ENCODE measurements at regions not wholly inside any gene's neighbourhood (a gene's known extent, or its start where the extent isn't known, plus 50 kb on each side); places are given as distances from the start of the nearest gene placed in this dataset.
A peak's percentile ranks its signal among the peaks of the same experiment; 100 is the strongest.

DNA sequence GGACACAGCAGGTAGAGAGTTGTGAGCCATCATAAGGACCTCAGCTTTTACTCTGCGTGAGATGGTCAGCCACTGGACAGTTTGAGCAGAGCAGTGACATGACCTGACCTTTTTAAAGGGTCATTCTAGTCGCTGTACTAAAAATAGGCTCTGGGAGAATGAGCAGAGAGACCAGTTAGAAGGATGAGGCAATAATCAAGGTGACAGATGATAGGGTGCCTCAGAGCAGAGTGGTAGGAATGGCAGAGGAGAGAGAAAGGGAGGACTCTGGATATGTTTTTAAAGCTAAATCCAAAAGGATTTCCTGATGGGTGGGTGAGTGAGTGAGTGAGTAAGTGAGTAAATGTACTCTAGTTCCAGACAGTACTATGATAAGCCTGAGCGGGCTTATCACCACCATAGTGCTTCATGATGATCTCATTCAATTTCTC, 83.6 kb upstream of the ARHGAP5 start (continued):
- peak; percentile 76 for TF ChIP-seq MEF2A (IDR thresholded peaks at IDR 0.05; ENCODE audit: control insufficient read depth, low read depth, low read length)

GRCh38 chr14:31994391-31995033, 82.6 kb upstream of the ARHGAP5 start:
- H3K4me2 ChIP-seq (ENCODE audit: insufficient read depth, low read length) = no peak overlapping the region
- ChIA-PET POLR2A (no interaction called here), CTCF (ENCODE audit: low intra/inter-chr PET ratio) (no interaction called here)
- WGBS (ENCODE audit: insufficient coverage, low coverage, missing lambda C conversion rate) = 4% methylated on average over 3 of the region's 3 CpGs
- TF ChIP-seq FOSL1 (tag; conservative IDR thresholded peaks at IDR 0.05) (0 out of 2 replicates have a peak, but pooled peaks have one; percentile 14), MEF2D (tag; conservative IDR thresholded peaks at IDR 0.05; ENCODE audit: low read depth) (no peak)
- H2AFZ ChIP-seq (ENCODE audit: low read depth, low read length) = no peak overlapping the region
- H3K27ac ChIP-seq (ENCODE audit: extremely low read depth, low read depth, low read length) = no peak overlapping the region
- DNase-seq (ENCODE audit: extremely low read depth in 1 of 4, low spot score in 3 of 4) (no peak), ATAC-seq (no peak), FAIRE-seq (no peak)
- intact Hi-C loops (cut with micrococcal nuclease) = no loop called here
- H3K4me1 ChIP-seq (replicated peaks in 1 of 2; ENCODE audit: control insufficient read depth in 2 of 2, insufficient read depth in 2 of 2, low read length in 2 of 2) = peaks cover 0 to 3% of the 10 kb centered on the region in 2 experiments; a peak in 1 of 5 replicates
- no peaks in the 10 kb centered on the region for H3K36me3 ChIP-seq (ENCODE audit: control insufficient read depth, insufficient read depth, low read length)
- no peaks in the 10 kb centered on the region for H3K79me2 ChIP-seq (ENCODE audit: control insufficient read depth, insufficient read depth, low read length)
- H3K27me3 ChIP-seq (ENCODE audit: control insufficient read depth in 2 of 2, insufficient read depth in 2 of 2, low read length in 2 of 2) = no peaks in the 10 kb centered on the region
- H3K9ac ChIP-seq (ENCODE audit: insufficient read depth in 1 of 2, low read depth in 2 of 2, low read length in 2 of 2) = no peak overlapping the region
- H3K9me3 ChIP-seq (replicated peaks; ENCODE audit: control insufficient read depth, insufficient read depth, low read depth, low read length) = no peaks in the 10 kb centered on the region
- no peaks in the 10 kb centered on the region for H4K20me1 ChIP-seq (replicated peaks; ENCODE audit: control insufficient read depth, insufficient read depth, low read length)
- H3K4me3 ChIP-seq = no peak overlapping the region
- in situ Hi-C loops (cut with MboI) = no loop called here
- no peaks in the 10 kb centered on the region for H3K9me1 ChIP-seq (ENCODE audit: control insufficient read depth, insufficient read depth, low read length)
- no TSS peak for BruUV-seq (replicated peaks)

- 83% methylated on average over 2 of the region's 5 CpGs for WGBS (ENCODE audit: insufficient coverage, low coverage, missing lambda C conversion rate)
- BruUV-seq (replicated peaks) = no TSS peak
- ATAC-seq = no peak
These were observed 73.5 kb upstream of the ARHGAP5 start for GRCh38 chr14:32003585-32003984.

More at GRCh38 chr14:32003585-32003984, 73.5 kb upstream of the ARHGAP5 start:
- no peak overlapping the region for H3K27ac ChIP-seq (ENCODE audit: extremely low read depth, low read depth, low read length)
- peaks cover 0 to 5% of the 10 kb centered on the region in 2 experiments; a peak in 1 of 5 replicates for H3K4me1 ChIP-seq (replicated peaks in 1 of 2; ENCODE audit: control insufficient read depth in 2 of 2, insufficient read depth in 2 of 2, low read length in 2 of 2)
- H3K36me3 ChIP-seq (ENCODE audit: control insufficient read depth, insufficient read depth, low read length) = no peaks in the 10 kb centered on the region
- TF ChIP-seq, protein P1, sequence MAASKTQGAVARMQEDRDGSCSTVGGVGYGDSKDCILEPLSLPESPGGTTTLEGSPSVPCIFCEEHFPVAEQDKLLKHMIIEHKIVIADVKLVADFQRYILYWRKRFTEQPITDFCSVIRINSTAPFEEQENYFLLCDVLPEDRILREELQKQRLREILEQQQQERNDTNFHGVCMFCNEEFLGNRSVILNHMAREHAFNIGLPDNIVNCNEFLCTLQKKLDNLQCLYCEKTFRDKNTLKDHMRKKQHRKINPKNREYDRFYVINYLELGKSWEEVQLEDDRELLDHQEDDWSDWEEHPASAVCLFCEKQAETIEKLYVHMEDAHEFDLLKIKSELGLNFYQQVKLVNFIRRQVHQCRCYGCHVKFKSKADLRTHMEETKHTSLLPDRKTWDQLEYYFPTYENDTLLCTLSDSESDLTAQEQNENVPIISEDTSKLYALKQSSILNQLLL (CRISPR knock-in tag; IDR thresholded peaks at IDR 0.05; ENCODE audit: borderline replicate concordance) = no peak
- TF ChIP-seq MCM5 (IDR thresholded peaks at IDR 0.05; ENCODE audit: low read depth) = no peak
- H3K27me3 ChIP-seq (ENCODE audit: control insufficient read depth in 2 of 2, insufficient read depth in 2 of 2, low read length in 2 of 2) = no peaks in the 10 kb centered on the region
- CTCF ChIA-PET (ENCODE audit: low intra/inter-chr PET ratio) = no interaction called here
- H3K4me3 ChIP-seq = no peak overlapping the region
- DNase-seq (ENCODE audit: extremely low read depth in 1 of 4, low spot score in 3 of 4) (no peak), FAIRE-seq (no peak)
- no peaks in the 10 kb centered on the region for H3K79me2 ChIP-seq (ENCODE audit: control insufficient read depth, insufficient read depth, low read length)
- in situ Hi-C loops (cut with MboI) = no loop called here
- no peaks in the 10 kb centered on the region for H4K20me1 ChIP-seq (replicated peaks; ENCODE audit: control insufficient read depth, insufficient read depth, low read length)
- H3K9ac ChIP-seq (ENCODE audit: insufficient read depth in 1 of 2, low read depth in 2 of 2, low read length in 2 of 2) = no peak overlapping the region
- no peak overlapping the region for H2AFZ ChIP-seq (ENCODE audit: low read depth, low read length)
- POLR2A ChIA-PET = no interaction called here
- H3K4me2 ChIP-seq (ENCODE audit: insufficient read depth, low read length) = no peak overlapping the region
- no peaks in the 10 kb centered on the region for H3K9me3 ChIP-seq (replicated peaks; ENCODE audit: control insufficient read depth, insufficient read depth, low read depth, low read length)
- intact Hi-C loops (cut with micrococcal nuclease) = no loop called here
- H3K9me1 ChIP-seq (ENCODE audit: control insufficient read depth, insufficient read depth, low read length) = no peaks in the 10 kb centered on the region
